Natural killer cell (primary cell): ENCODE measurements at regions not wholly inside any gene's neighbourhood (a gene's known extent, or its start where the extent isn't known, plus 50 kb on each side); places are given as distances from the start of the nearest gene placed in this dataset.
"Not testable (repeated sequence)": the region's sequence is repeated elsewhere in the genome, so short reads cannot be mapped to it uniquely, and the experiment has no call there.

Experiments used
- ATAC-seq, 3 donors: fragments of 150-1000 bp in 2 of 3; fragments of 200-7000 bp in 1 of 3; cut with Tn5 transposase; 1 replicate in 1 of 3; 2 replicates in 2 of 3; pipeline ENCODE4 v1.10.0; 2021; ENCODE audit warnings: mild to moderate bottlenecking in 2 of 3, moderate library complexity in 2 of 3
- DNase-seq, 2 donors: peaks; one replicate each; pipeline versions ENCODE4 v3.0.0 to v3.0.0-alpha.2; 2013 to 2021; ENCODE audit warnings: mixed read lengths in 1 of 2
- H3K27ac ChIP-seq: one replicate; pipeline ENCODE4 v1.5.1; 2013; ENCODE audit warnings: mild to moderate bottlenecking, low read length
- H3K27me3 ChIP-seq: one replicate; pipeline ENCODE4 v1.6.1; 2013; ENCODE audit warnings: low read length; ENCODE audit not compliant: control insufficient read depth, insufficient read depth
- H3K36me3 ChIP-seq: one replicate; pipeline ENCODE4 v1.6.1; 2013; ENCODE audit warnings: low read length; ENCODE audit not compliant: control insufficient read depth, insufficient read depth
- H3K4me1 ChIP-seq: one replicate; pipeline ENCODE4 v1.6.1; 2013; ENCODE audit warnings: low read length; ENCODE audit not compliant: control insufficient read depth, insufficient read depth
- H3K4me3 ChIP-seq: one replicate; pipeline ENCODE4 v1.5.1; 2013; ENCODE audit warnings: low read length
- H3K9me3 ChIP-seq: one replicate; pipeline ENCODE4 v1.6.1; 2013; ENCODE audit warnings: low read length; ENCODE audit not compliant: control insufficient read depth, insufficient read depth
- H3K27ac Mint-ChIP-seq, 2 donors: one replicate each; pipeline ENCODE4 v1.8.0; 2022; ENCODE audit warnings: mild to moderate bottlenecking in 2 of 2, mixed read lengths in 2 of 2, moderate library complexity in 1 of 2
- H3K27me3 Mint-ChIP-seq, 2 donors: one replicate each; pipeline ENCODE4 v1.8.0; 2022; ENCODE audit warnings: low read depth in 2 of 2, mixed read lengths in 2 of 2
- H3K36me3 Mint-ChIP-seq: one replicate; pipeline ENCODE4 v1.8.0; 2022; ENCODE audit warnings: mixed read lengths
- H3K4me1 Mint-ChIP-seq, 2 donors: one replicate each; pipeline ENCODE4 v1.8.0; 2022; ENCODE audit warnings: mixed read lengths in 2 of 2
- H3K4me3 Mint-ChIP-seq: one replicate; pipeline ENCODE4 v1.8.0; 2022; ENCODE audit warnings: mild to moderate bottlenecking, moderate library complexity, mixed read lengths
- H3K9me3 Mint-ChIP-seq, 2 donors: one replicate each; pipeline ENCODE4 v1.8.0; 2022; ENCODE audit warnings: mixed read lengths in 2 of 2
- WGBS: methylation state at CpG from one replicate; pipeline ENCODE4 v1.1.7; 2013; ENCODE audit warnings: missing lambda C conversion rate; ENCODE audit not compliant: insufficient coverage; 5-methylcytosine and 5-hydroxymethylcytosine counted together
- intact Hi-C: fragments of 100-400 bp; cut with micrococcal nuclease; formaldehyde crosslinking; loops from one replicate; pipeline ENCODE4 v1.14.2; 2022
- TF ChIP-seq, protein P1 (sequence below): fragments of 200-600 bp; IDR thresholded peaks from one replicate; pipeline ENCODE4 v1.8.0; 2022; ENCODE audit warnings: antibody characterized with exemption

DNA sequence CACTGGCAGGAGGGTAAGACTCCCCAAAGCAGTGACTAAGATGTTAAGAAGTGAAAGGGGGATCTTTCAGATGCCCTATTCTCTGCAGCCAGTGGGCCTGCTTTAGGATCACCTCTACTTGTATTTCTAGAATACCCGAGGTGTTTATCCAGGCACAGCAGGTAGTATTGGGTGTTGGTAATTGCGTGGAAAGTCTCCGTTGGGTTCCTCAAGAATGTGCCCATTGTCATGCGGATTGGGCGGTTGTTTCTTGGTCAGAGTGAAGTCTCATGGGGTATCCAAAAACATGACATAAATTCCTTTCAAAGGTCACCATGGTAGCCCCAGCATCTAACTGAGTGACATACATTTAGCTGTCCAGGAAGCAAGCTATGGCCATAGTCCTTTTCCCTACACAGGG is 308.8 kb downstream of the RPIA start:
- Histone ChIP-seq H3K27ac (no peak overlapping the region), H3K4me1 (no peaks in the 10 kb centered on the region), H3K27me3 (no peaks in the 10 kb centered on the region), H3K36me3 (no peaks in the 10 kb centered on the region), H3K9me3 (no peaks in the 10 kb centered on the region), H3K4me3 (no peak overlapping the region)
- Mint-ChIP-seq H3K27ac (no peak overlapping the region), H3K9me3 (no peaks in the 10 kb centered on the region), H3K36me3 (no peaks in the 10 kb centered on the region), H3K27me3 (peaks cover 0 to 3% of the 10 kb centered on the region in 2 donors), H3K4me1 (no peaks in the 10 kb centered on the region), H3K4me3 (no peak overlapping the region)
- intact Hi-C loops: no loop called here
- ATAC-seq: no peak
- 97% methylated on average over 5 of the region's 5 CpGs for WGBS
- TF ChIP-seq, protein P1, sequence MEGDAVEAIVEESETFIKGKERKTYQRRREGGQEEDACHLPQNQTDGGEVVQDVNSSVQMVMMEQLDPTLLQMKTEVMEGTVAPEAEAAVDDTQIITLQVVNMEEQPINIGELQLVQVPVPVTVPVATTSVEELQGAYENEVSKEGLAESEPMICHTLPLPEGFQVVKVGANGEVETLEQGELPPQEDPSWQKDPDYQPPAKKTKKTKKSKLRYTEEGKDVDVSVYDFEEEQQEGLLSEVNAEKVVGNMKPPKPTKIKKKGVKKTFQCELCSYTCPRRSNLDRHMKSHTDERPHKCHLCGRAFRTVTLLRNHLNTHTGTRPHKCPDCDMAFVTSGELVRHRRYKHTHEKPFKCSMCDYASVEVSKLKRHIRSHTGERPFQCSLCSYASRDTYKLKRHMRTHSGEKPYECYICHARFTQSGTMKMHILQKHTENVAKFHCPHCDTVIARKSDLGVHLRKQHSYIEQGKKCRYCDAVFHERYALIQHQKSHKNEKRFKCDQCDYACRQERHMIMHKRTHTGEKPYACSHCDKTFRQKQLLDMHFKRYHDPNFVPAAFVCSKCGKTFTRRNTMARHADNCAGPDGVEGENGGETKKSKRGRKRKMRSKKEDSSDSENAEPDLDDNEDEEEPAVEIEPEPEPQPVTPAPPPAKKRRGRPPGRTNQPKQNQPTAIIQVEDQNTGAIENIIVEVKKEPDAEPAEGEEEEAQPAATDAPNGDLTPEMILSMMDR: no peak
- DNase-seq: no peak

DNA sequence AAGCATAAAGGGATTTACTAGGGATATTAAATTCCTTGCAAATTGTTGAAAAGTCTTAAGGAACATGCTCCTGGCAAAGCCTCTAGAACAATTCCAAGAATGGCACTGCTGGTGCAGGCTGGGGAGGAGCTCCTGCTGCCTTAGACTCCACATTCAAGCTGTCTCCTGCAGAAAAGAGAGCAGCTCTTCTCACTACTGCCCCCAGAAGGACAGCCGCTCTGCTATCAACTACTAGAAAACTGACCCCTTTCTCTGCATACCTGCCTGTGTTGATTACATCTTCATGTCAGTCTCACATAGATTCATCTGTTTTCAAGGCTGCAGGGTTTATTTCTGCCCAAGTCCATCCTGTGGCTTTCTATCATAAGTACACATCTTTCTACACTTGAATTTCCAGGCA is 312.8 kb downstream of the RPIA start:
- H3K9me3 Mint-ChIP-seq, H3K27ac Mint-ChIP-seq, H3K9me3 ChIP-seq, DNase-seq, H3K36me3 ChIP-seq, H3K27me3 Mint-ChIP-seq, H3K4me1 ChIP-seq, intact Hi-C loops, H3K4me1 Mint-ChIP-seq, H3K27ac ChIP-seq, H3K4me3 Mint-ChIP-seq, H3K27me3 ChIP-seq, ATAC-seq, H3K4me3 ChIP-seq, H3K36me3 Mint-ChIP-seq: not testable (repeated sequence)
- 96% methylated on average over 1 of the region's 1 CpG for WGBS

- intact Hi-C loops, H3K27ac Mint-ChIP-seq, H3K4me1 ChIP-seq, H3K36me3 Mint-ChIP-seq, H3K27me3 Mint-ChIP-seq, H3K4me3 ChIP-seq, H3K9me3 Mint-ChIP-seq, ATAC-seq, H3K9me3 ChIP-seq, H3K27ac ChIP-seq, H3K4me1 Mint-ChIP-seq, DNase-seq, H3K27me3 ChIP-seq, H3K4me3 Mint-ChIP-seq, H3K36me3 ChIP-seq: not testable (repeated sequence)
- WGBS: 100% methylated on average over 1 of the region's 4 CpGs
Measured at GRCh38 chr2:89020566-89020965, 329.1 kb downstream of the RPIA start.

- ATAC-seq, H3K4me1 ChIP-seq, H3K9me3 ChIP-seq, intact Hi-C loops, DNase-seq, H3K4me3 ChIP-seq, H3K27me3 Mint-ChIP-seq, H3K36me3 Mint-ChIP-seq, H3K4me3 Mint-ChIP-seq, H3K4me1 Mint-ChIP-seq, H3K27ac ChIP-seq, H3K27me3 ChIP-seq, H3K27ac Mint-ChIP-seq, H3K36me3 ChIP-seq, H3K9me3 Mint-ChIP-seq: not testable (repeated sequence)
- WGBS: 100% methylated on average over 1 of the region's 2 CpGs
Measured at GRCh38 chr2:89026296-89026695, 334.8 kb downstream of the RPIA start.

DNA sequence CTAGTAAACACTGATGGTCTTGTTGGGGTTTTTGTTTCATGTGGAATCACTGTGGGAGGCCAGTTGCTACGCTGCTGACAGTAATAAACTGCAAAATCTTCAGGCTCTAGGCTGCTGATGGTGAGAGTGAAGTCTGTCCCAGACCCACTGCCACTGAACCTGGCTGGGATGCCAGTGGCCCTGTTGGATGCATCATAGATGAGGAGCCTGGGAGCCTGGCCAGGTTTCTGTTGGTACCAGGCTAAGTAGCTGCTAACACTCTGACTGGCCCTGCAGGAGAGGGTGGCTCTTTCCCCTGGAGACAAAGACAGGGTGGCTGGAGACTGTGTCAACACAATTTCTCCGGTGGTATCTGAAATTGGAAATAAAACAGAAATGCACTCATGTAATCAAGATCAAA is 335.6 kb downstream of the RPIA start:
- H3K36me3 ChIP-seq, H3K9me3 ChIP-seq, H3K4me3 ChIP-seq, H3K4me1 ChIP-seq, intact Hi-C loops, DNase-seq, H3K27me3 ChIP-seq, H3K36me3 Mint-ChIP-seq, H3K27me3 Mint-ChIP-seq, H3K4me3 Mint-ChIP-seq, H3K27ac ChIP-seq, H3K4me1 Mint-ChIP-seq, H3K9me3 Mint-ChIP-seq, H3K27ac Mint-ChIP-seq, ATAC-seq: not testable (repeated sequence)
- 45% methylated on average over 1 of the region's 2 CpGs for WGBS

- H3K27ac ChIP-seq, H3K36me3 Mint-ChIP-seq, H3K4me1 ChIP-seq, H3K4me3 ChIP-seq, H3K27ac Mint-ChIP-seq, H3K9me3 Mint-ChIP-seq, intact Hi-C loops, H3K4me3 Mint-ChIP-seq, H3K9me3 ChIP-seq, DNase-seq, ATAC-seq, H3K27me3 ChIP-seq, H3K4me1 Mint-ChIP-seq, H3K36me3 ChIP-seq, H3K27me3 Mint-ChIP-seq: not testable (repeated sequence)
- 67% methylated on average over 1 of the region's 1 CpG for WGBS
Measured at GRCh38 chr2:89027536-89027935, 336.1 kb downstream of the RPIA start.

- ATAC-seq, H3K4me3 Mint-ChIP-seq: not testable (repeated sequence)
Measured at GRCh38 chr2:89029257-89029656, 337.8 kb downstream of the RPIA start.

More at GRCh38 chr2:89029257-89029656, 337.8 kb downstream of the RPIA start:
- DNase-seq, intact Hi-C loops, H3K9me3 Mint-ChIP-seq, H3K9me3 ChIP-seq, H3K36me3 ChIP-seq, H3K27ac Mint-ChIP-seq, H3K27me3 ChIP-seq, H3K27me3 Mint-ChIP-seq, H3K27ac ChIP-seq, H3K4me1 ChIP-seq, H3K36me3 Mint-ChIP-seq, H3K4me1 Mint-ChIP-seq, H3K4me3 ChIP-seq: not testable (repeated sequence)
- WGBS: 72% methylated on average over 2 of the region's 4 CpGs
